H9 (cell line): ENCODE measurements at regions not wholly inside any gene's neighbourhood (a gene's known extent, or its start where the extent isn't known, plus 50 kb on each side); places are given as distances from the start of the nearest gene placed in this dataset.

Experiments used
- DNase-seq: peaks from one replicate; pipeline ENCODE4 v3.0.0-alpha.2; 2017
- H2AFZ ChIP-seq: one replicate; pipeline ENCODE4 v1.6.1; 2013; ENCODE audit warnings: mild to moderate bottlenecking, low read length, control low read depth, moderate library complexity
- H2AK5ac ChIP-seq: 2 replicates; pipeline ENCODE4 v1.6.1; 2013; ENCODE audit warnings: low read length, control low read depth, mixed read lengths; ENCODE audit not compliant: insufficient read length
- H2BK120ac ChIP-seq: one replicate; pipeline ENCODE4 v1.6.1; 2013; ENCODE audit warnings: low read depth, mild to moderate bottlenecking, low read length, control low read depth, inconsistent platforms; ENCODE audit not compliant: poor library complexity, severe bottlenecking
- H2BK12ac ChIP-seq: 2 replicates; pipeline ENCODE4 v1.6.1; 2013; ENCODE audit warnings: low read length, control low read depth, mixed read lengths, low read depth; ENCODE audit not compliant: insufficient read length
- H2BK15ac ChIP-seq: 2 replicates; pipeline ENCODE4 v1.6.1; 2013; ENCODE audit warnings: low read depth, low read length, control low read depth
- H2BK20ac ChIP-seq: one replicate; pipeline ENCODE4 v1.6.1; 2013; ENCODE audit warnings: low read depth, mild to moderate bottlenecking, low read length, control low read depth, inconsistent platforms; ENCODE audit not compliant: poor library complexity, severe bottlenecking
- H2BK5ac ChIP-seq: 2 replicates; pipeline ENCODE4 v1.6.1; 2013; ENCODE audit warnings: low read length, control low read depth, mixed read lengths; ENCODE audit not compliant: insufficient read length
- H3K14ac ChIP-seq: 2 replicates; pipeline ENCODE4 v1.6.1; 2013; ENCODE audit warnings: low read length, control low read depth; ENCODE audit not compliant: insufficient read depth
- H3K18ac ChIP-seq: 2 replicates; pipeline ENCODE4 v1.6.1; 2013; ENCODE audit warnings: low read depth, mild to moderate bottlenecking, mixed read lengths, low read length, control low read depth; ENCODE audit not compliant: insufficient read length
- H3K23ac ChIP-seq: 2 replicates; pipeline ENCODE4 v1.6.1; 2013; ENCODE audit warnings: low read length, control low read depth, mixed read lengths, low read depth; ENCODE audit not compliant: insufficient read length
- H3K23me2 ChIP-seq: 2 replicates; pipeline ENCODE4 v1.6.1; 2013; ENCODE audit warnings: low read depth, mild to moderate bottlenecking, mixed read lengths, low read length, control low read depth; ENCODE audit not compliant: insufficient read length, poor library complexity, severe bottlenecking
- H3K27ac ChIP-seq: 2 replicates; pipeline ENCODE4 v1.5.1; 2013; ENCODE audit warnings: low read length, control low read depth, mixed read lengths, low read depth; ENCODE audit not compliant: insufficient read length
- H3K27me3 ChIP-seq: 2 replicates; pipeline ENCODE4 v1.6.1; 2013; ENCODE audit warnings: low read length, control low read depth, inconsistent platforms; ENCODE audit not compliant: insufficient read depth
- H3K4ac ChIP-seq: 2 replicates; pipeline ENCODE4 v1.6.1; 2013; ENCODE audit warnings: low read depth, mild to moderate bottlenecking, control low read depth, inconsistent platforms, low read length, moderate library complexity
- H3K4me1 ChIP-seq: 2 replicates; pipeline ENCODE4 v1.6.1; 2013; ENCODE audit warnings: low read length, control low read depth, inconsistent platforms; ENCODE audit not compliant: insufficient read depth
- H3K4me2 ChIP-seq: 2 replicates; pipeline ENCODE4 v1.6.1; 2013; ENCODE audit warnings: low read length, control low read depth, mixed read lengths; ENCODE audit not compliant: insufficient read length, insufficient read depth
- H3K56ac ChIP-seq: 2 replicates; pipeline ENCODE4 v1.6.1; 2013; ENCODE audit warnings: low read depth, mild to moderate bottlenecking, mixed read lengths, low read length, control low read depth; ENCODE audit not compliant: insufficient read length
- H3K79me1 ChIP-seq: 2 replicates; pipeline ENCODE4 v1.6.1; 2013; ENCODE audit warnings: low read depth, mild to moderate bottlenecking, moderate library complexity, low read length, control low read depth, inconsistent platforms; ENCODE audit not compliant: insufficient read depth, poor library complexity, severe bottlenecking
- H3K79me2 ChIP-seq: 2 replicates; pipeline ENCODE4 v1.6.1; 2013; ENCODE audit warnings: low read length, control low read depth, inconsistent platforms; ENCODE audit not compliant: insufficient read depth
- H3K9ac ChIP-seq: 2 replicates; pipeline ENCODE4 v1.6.1; 2013; ENCODE audit warnings: low read length, control low read depth, mixed read lengths; ENCODE audit not compliant: insufficient read length; ENCODE audit errors: extremely low read depth
- H3K9me3 ChIP-seq: one replicate; pipeline ENCODE4 v1.6.1; 2013; ENCODE audit warnings: low read depth, low read length, inconsistent platforms; ENCODE audit not compliant: control insufficient read depth
- H3T11ph ChIP-seq: one replicate; pipeline ENCODE4 v1.6.1; 2013; ENCODE audit warnings: mild to moderate bottlenecking, low read length, control low read depth, inconsistent platforms
- H4K20me1 ChIP-seq: one replicate; pipeline ENCODE4 v1.6.1; 2013; ENCODE audit not compliant: control insufficient read depth, insufficient read length, insufficient read depth
- H4K5ac ChIP-seq: 2 replicates; pipeline ENCODE4 v1.6.1; 2013; ENCODE audit warnings: low read depth, mild to moderate bottlenecking, mixed read lengths, low read length, control low read depth; ENCODE audit not compliant: insufficient read length
- H4K8ac ChIP-seq: replicated peaks from 2 replicates; pipeline ENCODE4 v1.6.1; 2013; ENCODE audit warnings: low read length, control low read depth, mixed read lengths, low read depth; ENCODE audit not compliant: insufficient read length
- H4K91ac ChIP-seq: 2 replicates; pipeline ENCODE4 v1.6.1; 2013; ENCODE audit warnings: low read depth, mild to moderate bottlenecking, moderate library complexity, mixed read lengths, low read length, control low read depth; ENCODE audit not compliant: insufficient read length
- H3K27ac Mint-ChIP-seq, 3 experiments: 2 replicates in 2 of 3; 3 replicates in 1 of 3; pipeline ENCODE4 v1.8.0; 2020 to 2021; ENCODE audit warnings: mixed read lengths in 3 of 3, mild to moderate bottlenecking in 1 of 3, moderate library complexity in 1 of 3
- H3K27me3 Mint-ChIP-seq: 2 replicates; pipeline ENCODE4 v1.8.0; 2021; ENCODE audit warnings: low read depth, mild to moderate bottlenecking, moderate library complexity, mixed read lengths
- H3K36me3 Mint-ChIP-seq, 3 experiments: 2 replicates in 2 of 3; 3 replicates in 1 of 3; pipeline ENCODE4 v1.8.0; 2020 to 2021; ENCODE audit warnings: low read depth in 3 of 3, mixed read lengths in 3 of 3; ENCODE audit not compliant: insufficient read depth in 1 of 3
- H3K4me1 Mint-ChIP-seq, 2 experiments: 2 replicates each; pipeline ENCODE4 v1.8.0; 2020; ENCODE audit warnings: mixed read lengths in 2 of 2
- H3K4me3 Mint-ChIP-seq, 2 experiments: 2 replicates in 1 of 2; 3 replicates in 1 of 2; pipeline ENCODE4 v1.8.0; 2020 to 2021; ENCODE audit warnings: mild to moderate bottlenecking in 2 of 2, mixed read lengths in 2 of 2, moderate library complexity in 1 of 2
- H3K9me3 Mint-ChIP-seq, 2 experiments: 2 replicates in 1 of 2; 3 replicates in 1 of 2; pipeline ENCODE4 v1.8.0; 2020; ENCODE audit warnings: mild to moderate bottlenecking in 2 of 2, mixed read lengths in 2 of 2, moderate library complexity in 1 of 2
- CTCF ChIP-seq: fragments of 200-600 bp; sonication (generic); conservative IDR thresholded peaks from 3 replicates; pipeline ENCODE4 v1.8.0; 2021; ENCODE audit warnings: antibody characterized with exemption, mild to moderate bottlenecking
- WGBS: extraction: QIAGEN DNeasy Blood & Tissue Kit; methylation state at CpG from one replicate; pipeline ENCODE4 v1.1.7; 2013; ENCODE audit warnings: missing lambda C conversion rate, low lambda C conversion rate, mixed read lengths; ENCODE audit not compliant: insufficient read length; ENCODE audit errors: extremely low coverage; 5-methylcytosine and 5-hydroxymethylcytosine counted together

DNA sequence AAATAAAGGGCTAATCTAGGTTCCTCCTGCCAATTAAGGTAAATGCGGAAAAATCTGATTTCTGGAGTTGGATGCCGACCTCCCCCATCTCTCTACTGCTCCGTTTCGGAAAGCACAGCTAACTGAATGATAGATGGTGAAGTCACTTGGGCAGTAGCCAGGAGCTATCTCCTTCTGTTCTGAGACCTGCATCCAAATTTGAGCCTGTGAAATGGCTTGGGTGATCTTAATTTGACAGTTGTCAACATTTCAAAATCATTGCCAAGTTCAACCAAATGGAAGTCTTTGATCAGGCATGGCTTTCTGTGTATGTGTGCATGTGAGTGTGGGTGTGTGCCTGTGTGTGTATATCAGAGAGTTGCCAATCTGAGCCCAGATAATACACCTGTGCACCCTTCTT is 217.2 kb downstream of the ZNF516 start:
- no peak overlapping the region for H4K8ac ChIP-seq
- H3K27ac ChIP-seq, result no peak overlapping the region
- H3K9me3 Mint-ChIP-seq, result no peaks in the 10 kb centered on the region
- H3K27me3 ChIP-seq, result no peaks in the 10 kb centered on the region
- H2AFZ ChIP-seq, result no peak overlapping the region
- no peak overlapping the region for H2AK5ac ChIP-seq
- no peak overlapping the region for H3K4ac ChIP-seq
- no peak overlapping the region for H3K4me3 Mint-ChIP-seq
- H3T11ph ChIP-seq, result no peak overlapping the region
- no peak overlapping the region for H4K91ac ChIP-seq
- H3K56ac ChIP-seq, result no peak overlapping the region
- H3K27me3 Mint-ChIP-seq, result peaks cover 6% of the 10 kb centered on the region
- no peaks in the 10 kb centered on the region for H3K4me1 ChIP-seq
- H3K23ac ChIP-seq, result no peak overlapping the region
- H3K14ac ChIP-seq, result no peak overlapping the region
- H2BK120ac ChIP-seq, result no peak overlapping the region
- no peak overlapping the region for H4K5ac ChIP-seq
- H4K20me1 ChIP-seq, result no peaks in the 10 kb centered on the region
- no peaks in the 10 kb centered on the region for H3K36me3 Mint-ChIP-seq
- no peaks in the 10 kb centered on the region for H3K79me2 ChIP-seq
- WGBS, result no CpG with 5 or more reads among the region's 4 CpGs
- H3K27ac Mint-ChIP-seq, result no peak overlapping the region
- no peak for DNase-seq
- H2BK20ac ChIP-seq, result no peak overlapping the region
- H3K79me1 ChIP-seq, result no peaks in the 10 kb centered on the region
- H3K9ac ChIP-seq, result no peak overlapping the region
- H2BK5ac ChIP-seq, result no peak overlapping the region
- H3K4me2 ChIP-seq, result no peak overlapping the region
- H3K4me1 Mint-ChIP-seq, result peaks cover 4 to 7% of the 10 kb centered on the region in 2 experiments; a peak in 3 of 4 replicates
- no peaks in the 10 kb centered on the region for H3K23me2 ChIP-seq
- no peak overlapping the region for H2BK15ac ChIP-seq
- no peaks in the 10 kb centered on the region for H3K9me3 ChIP-seq
- TF ChIP-seq CTCF, result no peak
- H2BK12ac ChIP-seq, result no peak overlapping the region
- H3K18ac ChIP-seq, result no peak overlapping the region
